ENCODE measurements at regions not wholly inside any gene's neighbourhood (a gene's known extent, or its start where the extent isn't known, plus 50 kb on each side); places are given as distances from the start of the nearest gene placed in this dataset.

DNA sequence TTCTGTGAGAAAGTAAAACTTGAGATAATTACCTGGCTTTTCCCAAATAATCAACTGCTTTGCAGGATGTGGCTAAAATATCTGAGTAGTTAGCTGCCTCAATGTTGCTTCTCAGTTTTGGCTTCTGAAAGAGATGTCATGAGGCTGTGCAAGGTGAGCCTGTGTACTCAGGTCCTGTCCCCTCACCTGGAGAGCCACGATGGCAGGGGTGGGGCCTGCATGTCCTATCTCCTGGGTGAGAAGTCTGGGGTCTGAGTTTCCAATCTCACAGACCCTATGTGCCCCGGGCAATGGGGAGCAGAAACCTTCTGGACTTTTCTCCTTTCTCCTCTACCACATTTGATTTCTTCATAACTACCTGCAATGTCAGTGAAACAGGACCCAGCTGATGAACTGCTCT is 338.6 kb upstream of the B3GAT1 start:
- H3K4me1 Mint-ChIP-seq = no peaks in the 10 kb centered on the region
- peaks cover 2% of the 10 kb centered on the region for H3K27me3 Mint-ChIP-seq
- H3K4me3 Mint-ChIP-seq = no peak overlapping the region
- H3K27ac Mint-ChIP-seq = no peak overlapping the region
- no peaks in the 10 kb centered on the region for H3K36me3 Mint-ChIP-seq
- H3K9me3 Mint-ChIP-seq = peaks cover 0 to 4% (median 4%) of the 10 kb centered on the region in 3 donors

DNA sequence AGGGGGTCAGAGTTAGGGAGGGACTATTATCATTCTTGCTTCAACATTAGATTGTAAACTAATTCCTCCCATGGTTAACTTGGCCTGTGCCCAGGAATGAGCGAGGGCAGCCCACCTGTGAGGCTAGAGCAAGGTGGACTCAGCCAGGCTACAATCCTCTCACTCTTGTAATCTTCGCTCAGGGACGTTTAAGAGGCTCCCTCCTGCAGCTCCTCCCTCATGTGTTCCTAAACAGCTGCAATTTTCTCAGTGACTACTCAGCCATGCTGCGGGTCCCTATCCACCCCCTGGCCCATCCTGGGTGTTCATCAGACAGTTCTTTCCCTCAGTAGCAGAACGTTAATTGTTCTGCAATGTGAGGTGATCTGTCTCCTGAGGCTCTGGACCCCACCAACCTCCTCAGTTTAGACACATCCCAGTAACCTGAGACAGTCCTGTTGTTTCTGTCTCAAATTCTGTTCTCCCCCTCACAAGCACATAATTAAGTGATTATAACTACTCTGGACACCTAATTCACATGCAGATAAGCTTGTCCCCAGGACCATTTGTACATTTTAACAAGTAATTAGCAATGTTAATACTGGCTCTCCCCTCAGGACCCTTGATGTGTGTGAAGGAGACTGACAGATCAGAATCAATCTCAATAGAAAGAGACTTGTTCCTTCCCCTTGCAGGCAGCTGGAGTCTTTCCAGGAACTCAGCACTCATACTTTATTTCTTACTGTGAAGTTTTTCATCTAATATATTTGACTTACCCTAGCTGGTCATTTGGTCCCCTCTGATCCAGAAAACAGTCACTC is 337.2 kb upstream of the B3GAT1 start:
- H3K4me3 Mint-ChIP-seq = peak overlapping the region in 1 of 4 donors; percentile 59
- peaks cover 0 to 4% (median 4%) of the 10 kb centered on the region in 3 donors for H3K9me3 Mint-ChIP-seq
- H3K27me3 Mint-ChIP-seq = peaks cover 2% of the 10 kb centered on the region
- no peaks in the 10 kb centered on the region for H3K36me3 Mint-ChIP-seq
- H3K4me1 Mint-ChIP-seq = no peaks in the 10 kb centered on the region
- H3K27ac Mint-ChIP-seq = no peak overlapping the region

DNA sequence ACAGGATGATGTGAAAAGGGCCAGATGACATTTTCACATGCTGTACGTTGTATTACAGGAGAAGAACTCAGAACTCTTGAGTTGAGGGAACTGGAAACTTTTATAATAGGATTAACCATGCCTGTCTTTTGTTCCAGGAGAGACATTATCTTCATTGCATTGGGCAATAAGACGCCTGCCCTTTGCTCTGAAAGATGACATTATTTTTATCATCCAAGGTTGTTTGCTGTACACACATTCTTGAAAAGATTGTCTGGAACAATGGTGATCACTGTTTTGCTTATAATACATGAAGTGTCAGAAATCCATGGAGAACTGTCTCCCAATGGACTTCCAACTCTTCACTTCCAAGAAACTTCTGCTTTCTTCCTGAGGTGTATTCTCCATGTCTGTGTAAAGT is 334.6 kb upstream of the B3GAT1 start:
- Mint-ChIP-seq H3K4me1 (no peaks in the 10 kb centered on the region), H3K9me3 (peaks cover 0 to 4% (median 4%) of the 10 kb centered on the region in 3 donors), H3K27ac (no peak overlapping the region), H3K27me3 (peaks cover 5% of the 10 kb centered on the region), H3K36me3 (no peaks in the 10 kb centered on the region), H3K4me3 (no peak overlapping the region)

DNA sequence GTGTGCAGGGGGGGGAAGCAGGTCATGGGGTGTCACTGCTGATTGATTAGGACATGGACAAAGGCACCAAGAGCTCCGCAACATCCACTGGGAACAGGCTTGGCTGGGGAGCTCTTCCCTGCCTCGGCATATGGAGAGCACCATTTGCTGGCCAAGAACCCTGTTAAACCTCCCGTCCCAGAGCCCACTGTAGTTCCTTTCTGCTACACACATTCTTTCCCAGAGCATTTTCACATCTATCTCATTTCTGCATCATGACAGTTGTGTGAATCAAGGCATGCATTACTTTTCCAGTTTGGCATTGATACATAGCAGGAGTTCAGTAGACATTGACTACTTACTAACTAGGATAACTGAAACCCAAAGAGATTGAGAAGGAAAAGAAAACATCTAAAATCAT is 333.4 kb upstream of the B3GAT1 start:
- Mint-ChIP-seq H3K36me3 (no peaks in the 10 kb centered on the region), H3K27me3 (peaks cover 4% of the 10 kb centered on the region), H3K4me1 (no peaks in the 10 kb centered on the region), H3K4me3 (no peak overlapping the region), H3K9me3 (peaks cover 0 to 4% (median 4%) of the 10 kb centered on the region in 3 donors), H3K27ac (no peak overlapping the region)

DNA sequence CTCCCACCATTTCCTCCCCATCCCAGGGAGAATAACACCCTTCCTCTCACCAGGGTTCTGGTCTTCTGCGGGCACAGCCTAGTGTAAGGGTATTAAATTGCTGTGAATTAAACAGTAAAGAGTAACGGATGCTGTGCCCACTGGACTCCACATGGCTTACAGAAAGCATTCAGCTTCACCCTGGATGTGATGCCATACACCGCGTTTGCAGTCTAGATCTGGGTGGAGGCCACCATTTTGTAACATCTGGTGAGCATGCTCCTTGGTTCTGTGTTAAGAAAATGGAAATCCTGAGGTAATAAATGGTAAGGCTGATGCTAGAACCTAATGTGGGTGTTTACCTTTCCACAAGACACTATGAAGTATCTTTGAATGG is 331.8 kb upstream of the B3GAT1 start:
- H3K4me1 Mint-ChIP-seq = no peaks in the 10 kb centered on the region
- peaks cover 0 to 4% (median 4%) of the 10 kb centered on the region in 3 donors for H3K9me3 Mint-ChIP-seq
- H3K4me3 Mint-ChIP-seq = no peak overlapping the region
- peaks cover 3% of the 10 kb centered on the region for H3K27me3 Mint-ChIP-seq
- H3K27ac Mint-ChIP-seq = no peak overlapping the region
- H3K36me3 Mint-ChIP-seq = no peaks in the 10 kb centered on the region

DNA sequence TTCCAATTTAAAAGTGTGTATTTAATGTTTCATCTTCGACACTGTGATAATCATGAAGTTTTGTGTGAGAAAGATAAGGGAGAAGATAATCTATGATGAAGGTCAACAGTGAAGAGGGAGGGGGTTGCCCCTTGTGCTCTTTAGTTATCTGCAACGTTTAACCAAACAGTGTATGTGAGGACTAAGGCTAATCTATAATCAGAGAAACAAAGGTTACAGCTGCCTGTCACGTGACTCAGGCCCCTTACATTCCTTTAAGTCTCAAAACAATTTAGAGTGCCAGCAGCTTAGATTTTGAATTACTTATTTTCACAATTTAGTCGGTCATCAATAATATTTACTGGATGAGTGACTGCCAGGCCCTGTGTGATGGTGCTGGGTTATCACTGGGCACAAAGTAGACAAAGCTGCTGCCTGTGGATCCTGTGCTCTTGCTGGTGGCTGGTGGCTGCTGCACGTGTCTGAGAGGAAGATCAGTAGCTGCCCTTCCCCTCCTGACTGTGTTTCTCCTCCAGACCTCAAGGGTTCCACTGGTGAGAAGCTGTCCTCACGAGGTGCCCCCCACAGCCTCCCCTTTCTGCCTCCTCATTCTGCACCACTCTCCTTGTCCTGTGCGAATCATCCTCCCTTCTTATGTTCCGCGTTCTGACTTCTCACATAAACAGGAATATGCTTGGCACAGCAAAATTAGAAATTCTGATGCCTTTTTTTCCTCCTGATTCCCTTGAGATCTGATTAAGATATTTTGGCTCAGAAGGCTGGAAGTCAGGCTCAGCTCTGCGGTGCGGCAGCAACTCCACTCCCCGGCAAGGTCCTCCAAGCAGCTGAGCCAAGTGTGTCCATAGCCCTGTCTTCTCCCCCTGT is 331.1 kb upstream of the B3GAT1 start:
- H3K27ac Mint-ChIP-seq = no peak overlapping the region

DNA sequence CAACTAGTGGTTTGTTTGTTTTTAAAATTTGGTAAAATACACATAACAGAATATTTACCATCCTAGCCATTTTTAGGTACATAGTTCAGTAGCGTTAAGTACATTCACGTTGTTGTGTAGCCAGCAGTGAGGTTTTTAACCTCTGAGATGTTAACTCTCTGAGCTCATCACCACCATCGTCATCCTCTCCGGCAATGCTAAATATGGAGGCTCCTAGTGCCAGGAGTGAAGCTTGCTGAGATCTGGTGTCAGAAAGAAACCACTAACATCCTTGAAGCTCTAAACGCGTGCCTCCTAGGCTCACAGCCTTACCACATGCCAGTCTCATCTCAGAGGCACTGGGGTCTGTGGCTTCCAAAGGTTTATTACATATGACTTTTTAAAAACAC is 330.2 kb upstream of the B3GAT1 start:
- H3K27ac Mint-ChIP-seq = no peak overlapping the region
- peaks cover 0 to 4% (median 0%) of the 10 kb centered on the region in 3 donors for H3K9me3 Mint-ChIP-seq
- H3K27me3 Mint-ChIP-seq = peaks cover 3% of the 10 kb centered on the region
- H3K4me3 Mint-ChIP-seq = no peak overlapping the region
- no peaks in the 10 kb centered on the region for H3K4me1 Mint-ChIP-seq
- H3K36me3 Mint-ChIP-seq = no peaks in the 10 kb centered on the region

More for the DNA sequence above, 331.1 kb upstream of the B3GAT1 start:
- H3K36me3 Mint-ChIP-seq = no peaks in the 10 kb centered on the region
- H3K9me3 Mint-ChIP-seq = peaks cover 0 to 4% (median 1%) of the 10 kb centered on the region in 3 donors
- no peaks in the 10 kb centered on the region for H3K4me1 Mint-ChIP-seq
- no peak overlapping the region for H3K4me3 Mint-ChIP-seq
- peaks cover 3% of the 10 kb centered on the region for H3K27me3 Mint-ChIP-seq

DNA sequence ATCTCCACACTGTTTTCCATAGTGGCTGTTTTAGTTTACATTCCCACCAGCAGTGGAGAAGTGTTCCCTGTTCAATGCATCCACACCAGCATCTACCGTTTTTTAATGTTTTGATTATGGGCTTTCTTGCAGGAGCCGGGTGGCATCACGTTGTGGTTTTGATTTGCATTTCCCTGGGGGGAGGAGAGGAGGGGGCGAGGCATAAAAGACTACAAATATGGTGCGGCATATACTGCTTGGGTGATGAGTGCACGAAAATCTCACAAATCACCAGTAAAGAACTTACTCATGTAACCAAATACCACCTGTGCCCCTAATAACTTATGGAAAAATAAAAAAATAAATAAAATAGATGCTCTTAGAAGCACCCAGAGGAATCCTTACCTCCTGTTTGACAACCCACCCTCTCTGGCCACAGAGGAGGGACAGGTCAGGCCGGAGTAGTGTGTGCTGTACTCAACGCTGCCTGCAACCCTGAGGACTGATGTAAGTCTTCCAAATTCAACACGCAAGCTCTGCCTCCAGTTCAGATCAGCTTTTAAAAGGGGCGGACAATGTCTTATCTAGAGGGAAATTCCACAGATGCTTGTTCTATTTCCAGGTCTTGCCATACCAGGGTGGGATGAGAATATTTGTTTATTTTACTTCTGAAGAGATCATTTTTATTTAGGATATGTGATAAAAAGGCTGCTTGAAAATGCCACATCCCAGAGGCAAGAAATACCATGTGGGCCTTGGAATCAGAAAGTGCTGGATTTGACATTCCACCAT is 329.6 kb upstream of the B3GAT1 start:
- H3K27ac Mint-ChIP-seq = no peak overlapping the region
- peaks cover 3% of the 10 kb centered on the region for H3K27me3 Mint-ChIP-seq
- H3K4me1 Mint-ChIP-seq = no peaks in the 10 kb centered on the region
- no peak overlapping the region for H3K4me3 Mint-ChIP-seq
- H3K9me3 Mint-ChIP-seq = peaks cover 0 to 4% (median 0%) of the 10 kb centered on the region in 3 donors
- no peaks in the 10 kb centered on the region for H3K36me3 Mint-ChIP-seq

DNA sequence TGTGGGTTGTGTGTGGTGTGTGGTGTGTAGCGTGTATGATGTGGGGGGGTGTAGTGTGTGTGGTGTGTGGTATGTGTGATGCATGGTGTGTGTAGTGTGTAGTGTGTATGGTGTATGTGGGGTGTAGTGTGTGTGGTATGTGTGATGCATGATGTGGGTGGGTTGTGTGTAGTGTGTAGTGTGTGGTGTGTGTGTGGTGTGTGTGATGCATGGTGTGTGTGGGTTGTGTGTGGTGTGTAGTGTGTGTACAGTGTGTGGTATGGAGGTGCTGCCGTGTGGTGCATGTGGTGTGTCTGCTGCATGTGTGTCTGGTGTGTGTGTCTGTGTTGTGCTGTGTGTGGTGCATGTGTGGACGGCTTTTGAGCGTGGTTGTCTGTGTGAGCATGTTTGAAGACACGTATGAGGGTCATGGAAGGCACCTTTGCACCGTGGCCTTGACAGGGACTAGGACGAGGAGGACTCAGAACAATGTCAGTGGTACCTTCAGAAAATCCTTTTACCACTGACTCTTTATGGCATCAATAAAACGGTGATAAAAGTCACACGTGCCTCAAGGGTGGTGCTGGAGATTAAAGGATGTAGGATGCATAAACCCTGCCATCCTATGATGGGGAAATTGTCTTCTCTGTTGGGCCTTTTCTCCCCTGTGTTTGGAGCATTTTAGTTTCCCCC is 328.7 kb upstream of the B3GAT1 start:
- Mint-ChIP-seq H3K27me3 (peaks cover 3% of the 10 kb centered on the region), H3K27ac (no peak overlapping the region), H3K4me1 (no peaks in the 10 kb centered on the region), H3K9me3 (no peaks in the 10 kb centered on the region), H3K36me3 (no peaks in the 10 kb centered on the region), H3K4me3 (no peak overlapping the region)

DNA sequence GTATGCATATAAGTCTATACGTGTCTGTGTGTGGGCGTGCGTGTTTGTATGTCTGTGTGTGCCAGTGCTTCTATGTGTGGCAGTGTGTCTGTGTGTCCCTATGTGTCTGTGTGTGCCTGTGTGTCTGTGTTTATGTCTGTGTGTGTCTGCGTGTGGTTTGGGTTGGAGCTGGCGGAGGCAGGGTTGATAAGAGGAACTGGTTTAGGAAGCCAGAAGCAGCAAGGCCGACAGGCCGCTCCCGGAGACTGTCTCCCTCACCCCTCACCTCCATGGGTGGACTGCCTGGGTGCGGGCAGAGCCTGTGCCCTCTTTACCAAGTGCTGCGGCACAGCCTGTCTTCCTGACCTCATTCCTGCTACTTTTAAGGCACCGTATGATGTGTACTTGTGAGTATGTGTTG is 327.1 kb upstream of the B3GAT1 start:
- H3K36me3 Mint-ChIP-seq = no peaks in the 10 kb centered on the region
- no peak overlapping the region for H3K4me3 Mint-ChIP-seq
- no peak overlapping the region for H3K27ac Mint-ChIP-seq
- H3K9me3 Mint-ChIP-seq = no peaks in the 10 kb centered on the region
- H3K4me1 Mint-ChIP-seq = no peaks in the 10 kb centered on the region
- H3K27me3 Mint-ChIP-seq = peaks cover 3% of the 10 kb centered on the region

DNA sequence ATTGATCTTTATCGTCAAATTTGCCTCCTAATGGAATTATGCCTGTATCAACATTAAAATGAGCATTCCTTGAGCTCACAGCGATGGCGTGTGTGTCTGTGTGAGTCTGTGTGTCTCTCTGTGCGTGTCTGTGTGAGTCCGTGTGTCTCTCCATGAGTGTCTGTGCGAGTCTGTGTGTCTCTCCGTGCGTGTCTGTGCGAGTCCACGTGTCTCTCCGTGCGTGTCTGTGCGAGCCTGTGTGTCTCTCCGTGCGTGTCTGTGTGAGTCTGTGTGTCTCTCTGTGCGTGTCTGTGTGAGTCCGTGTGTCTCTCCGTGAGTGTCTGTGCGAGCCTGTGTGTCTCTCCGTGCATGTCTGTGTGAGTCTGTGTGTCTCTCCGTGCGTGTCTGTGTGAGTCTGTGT is 326.5 kb upstream of the B3GAT1 start:
- Mint-ChIP-seq H3K27me3 (peaks cover 2% of the 10 kb centered on the region), H3K36me3 (no peaks in the 10 kb centered on the region), H3K9me3 (no peaks in the 10 kb centered on the region), H3K4me1 (no peaks in the 10 kb centered on the region), H3K27ac (no peak overlapping the region), H3K4me3 (no peak overlapping the region)

DNA sequence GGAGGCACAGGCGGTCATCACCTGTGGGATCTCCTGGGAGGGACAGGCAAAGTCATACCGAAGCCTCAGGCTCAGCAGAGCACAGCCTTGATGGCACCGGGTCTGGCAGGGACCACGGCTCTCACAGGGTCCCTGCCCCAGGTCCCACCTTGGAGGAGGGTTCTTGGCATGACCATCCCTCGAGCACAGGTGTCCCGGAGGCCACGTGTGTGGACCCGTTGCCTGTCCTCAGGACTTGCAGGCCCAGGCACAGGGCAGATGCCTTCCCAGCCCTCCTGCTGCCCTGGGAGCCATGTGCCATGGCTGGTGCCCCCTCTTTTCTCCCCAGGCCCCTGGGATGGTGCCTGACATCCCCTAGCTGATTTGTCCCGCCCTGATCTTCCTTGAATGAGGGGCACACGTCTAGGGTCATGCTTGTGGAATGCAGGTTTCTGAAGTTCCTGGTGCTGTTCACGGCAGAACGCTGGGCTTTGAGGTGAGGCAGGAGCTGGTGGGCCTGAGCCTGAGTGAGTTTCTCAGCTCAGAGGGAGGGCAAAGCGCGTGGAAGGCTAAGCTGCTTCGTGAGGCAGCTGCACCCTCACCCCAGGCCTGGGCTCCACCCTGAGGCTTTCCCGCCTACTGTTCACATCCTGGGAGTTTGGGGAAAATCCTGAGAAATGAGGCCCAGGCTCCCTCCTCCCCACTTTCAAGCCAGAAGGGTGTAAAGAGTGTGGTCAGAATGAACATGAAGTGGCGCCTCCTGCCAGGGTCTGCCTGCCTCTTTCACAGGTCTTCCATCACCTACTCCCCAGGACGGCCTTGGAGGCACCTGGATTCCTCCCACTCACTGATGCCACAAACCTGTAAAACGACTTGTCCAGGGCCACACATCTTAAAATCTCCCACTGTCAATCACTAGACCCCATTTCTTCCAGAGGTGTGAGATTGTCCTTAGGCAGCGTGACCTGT is 325.8 kb upstream of the B3GAT1 start:
- no peak overlapping the region for H3K4me3 Mint-ChIP-seq
- no peaks in the 10 kb centered on the region for H3K4me1 Mint-ChIP-seq
- H3K27ac Mint-ChIP-seq = no peak overlapping the region
- H3K9me3 Mint-ChIP-seq = no peaks in the 10 kb centered on the region
- H3K36me3 Mint-ChIP-seq = no peaks in the 10 kb centered on the region
- H3K27me3 Mint-ChIP-seq = no peaks in the 10 kb centered on the region

DNA sequence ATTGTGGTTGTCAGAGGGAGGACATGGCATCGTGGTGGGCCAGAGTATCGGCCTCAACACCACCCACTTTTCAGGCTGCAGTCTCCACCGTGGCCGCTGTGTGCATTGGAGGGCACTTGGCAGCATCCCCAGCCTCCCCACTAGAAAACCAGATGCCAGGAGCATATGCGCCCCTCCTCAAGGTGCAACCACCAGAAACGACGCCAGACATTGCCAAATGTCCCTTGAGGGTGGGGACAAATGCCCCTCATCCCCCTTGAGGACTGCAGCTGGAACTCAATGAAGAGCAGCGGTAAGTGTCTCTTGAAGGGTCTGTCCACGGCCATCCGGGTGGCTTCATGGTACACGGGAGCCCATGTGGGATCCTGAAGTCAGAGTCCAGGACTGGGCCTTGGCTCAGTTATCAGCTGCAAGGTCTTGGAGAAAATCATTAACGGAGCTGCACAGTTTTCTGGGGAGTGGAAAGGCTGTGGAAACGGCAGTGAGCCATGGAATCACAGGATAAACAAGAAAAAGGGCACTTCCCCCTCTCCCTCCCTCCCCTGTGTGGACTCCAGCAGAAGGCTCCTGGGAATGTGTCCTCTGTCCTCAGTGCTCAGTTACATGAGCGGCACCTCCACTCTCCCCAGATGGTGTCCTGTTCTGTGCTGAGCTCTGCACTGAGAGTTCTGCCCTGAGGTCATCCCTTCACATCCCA is 324.4 kb upstream of the B3GAT1 start:
- Mint-ChIP-seq H3K4me1 (no peaks in the 10 kb centered on the region), H3K4me3 (no peak overlapping the region), H3K9me3 (peaks cover 0 to 1% (median 0%) of the 10 kb centered on the region in 3 donors), H3K27me3 (peaks cover 4% of the 10 kb centered on the region), H3K27ac (no peak overlapping the region), H3K36me3 (no peaks in the 10 kb centered on the region)

All from IgD-negative memory B cell (primary cell).